ENCODE measurements at regions not wholly inside any gene's neighbourhood (a gene's known extent, or its start where the extent isn't known, plus 50 kb on each side); places are given as distances from the start of the nearest gene placed in this dataset.

DNA sequence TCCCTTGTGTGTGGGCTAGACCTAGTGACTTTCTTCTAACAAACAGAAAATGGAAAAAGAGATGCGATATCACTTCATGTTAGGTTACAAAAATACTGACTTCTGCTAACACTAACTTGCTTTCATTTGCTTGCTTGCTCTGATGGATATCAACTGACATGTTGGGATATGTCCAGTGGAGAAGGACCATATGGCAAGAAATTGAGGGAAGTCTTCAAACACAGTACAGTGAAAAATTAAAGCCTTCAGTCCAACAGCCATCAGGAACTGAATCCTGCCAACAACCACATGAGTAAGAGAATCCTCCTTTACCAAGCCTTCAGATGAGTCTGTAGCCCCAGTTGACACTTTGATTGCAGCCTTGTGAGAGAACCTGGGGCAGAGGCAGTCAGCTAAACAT is 143.9 kb downstream of the MAIP1 start:
- intact Hi-C loops (cut with micrococcal nuclease; ENCODE audit: unreplicated experiment): no loop called here
- TF ChIP-seq POLR2AphosphoS5 (IDR thresholded peaks at IDR 0.05; ENCODE audit: low read depth, low read length) (no peak), TCF7L2 (IDR thresholded peaks at IDR 0.05; ENCODE audit: low read depth, low read length) (no peak), SIN3A (IDR thresholded peaks at IDR 0.05; ENCODE audit: borderline replicate concordance, insufficient read depth, low read depth, low read length) (no peak)
- TF ChIP-seq, protein P1, sequence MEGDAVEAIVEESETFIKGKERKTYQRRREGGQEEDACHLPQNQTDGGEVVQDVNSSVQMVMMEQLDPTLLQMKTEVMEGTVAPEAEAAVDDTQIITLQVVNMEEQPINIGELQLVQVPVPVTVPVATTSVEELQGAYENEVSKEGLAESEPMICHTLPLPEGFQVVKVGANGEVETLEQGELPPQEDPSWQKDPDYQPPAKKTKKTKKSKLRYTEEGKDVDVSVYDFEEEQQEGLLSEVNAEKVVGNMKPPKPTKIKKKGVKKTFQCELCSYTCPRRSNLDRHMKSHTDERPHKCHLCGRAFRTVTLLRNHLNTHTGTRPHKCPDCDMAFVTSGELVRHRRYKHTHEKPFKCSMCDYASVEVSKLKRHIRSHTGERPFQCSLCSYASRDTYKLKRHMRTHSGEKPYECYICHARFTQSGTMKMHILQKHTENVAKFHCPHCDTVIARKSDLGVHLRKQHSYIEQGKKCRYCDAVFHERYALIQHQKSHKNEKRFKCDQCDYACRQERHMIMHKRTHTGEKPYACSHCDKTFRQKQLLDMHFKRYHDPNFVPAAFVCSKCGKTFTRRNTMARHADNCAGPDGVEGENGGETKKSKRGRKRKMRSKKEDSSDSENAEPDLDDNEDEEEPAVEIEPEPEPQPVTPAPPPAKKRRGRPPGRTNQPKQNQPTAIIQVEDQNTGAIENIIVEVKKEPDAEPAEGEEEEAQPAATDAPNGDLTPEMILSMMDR (IDR thresholded peaks at IDR 0.05): no peak
- TF ChIP-seq, protein P2, sequence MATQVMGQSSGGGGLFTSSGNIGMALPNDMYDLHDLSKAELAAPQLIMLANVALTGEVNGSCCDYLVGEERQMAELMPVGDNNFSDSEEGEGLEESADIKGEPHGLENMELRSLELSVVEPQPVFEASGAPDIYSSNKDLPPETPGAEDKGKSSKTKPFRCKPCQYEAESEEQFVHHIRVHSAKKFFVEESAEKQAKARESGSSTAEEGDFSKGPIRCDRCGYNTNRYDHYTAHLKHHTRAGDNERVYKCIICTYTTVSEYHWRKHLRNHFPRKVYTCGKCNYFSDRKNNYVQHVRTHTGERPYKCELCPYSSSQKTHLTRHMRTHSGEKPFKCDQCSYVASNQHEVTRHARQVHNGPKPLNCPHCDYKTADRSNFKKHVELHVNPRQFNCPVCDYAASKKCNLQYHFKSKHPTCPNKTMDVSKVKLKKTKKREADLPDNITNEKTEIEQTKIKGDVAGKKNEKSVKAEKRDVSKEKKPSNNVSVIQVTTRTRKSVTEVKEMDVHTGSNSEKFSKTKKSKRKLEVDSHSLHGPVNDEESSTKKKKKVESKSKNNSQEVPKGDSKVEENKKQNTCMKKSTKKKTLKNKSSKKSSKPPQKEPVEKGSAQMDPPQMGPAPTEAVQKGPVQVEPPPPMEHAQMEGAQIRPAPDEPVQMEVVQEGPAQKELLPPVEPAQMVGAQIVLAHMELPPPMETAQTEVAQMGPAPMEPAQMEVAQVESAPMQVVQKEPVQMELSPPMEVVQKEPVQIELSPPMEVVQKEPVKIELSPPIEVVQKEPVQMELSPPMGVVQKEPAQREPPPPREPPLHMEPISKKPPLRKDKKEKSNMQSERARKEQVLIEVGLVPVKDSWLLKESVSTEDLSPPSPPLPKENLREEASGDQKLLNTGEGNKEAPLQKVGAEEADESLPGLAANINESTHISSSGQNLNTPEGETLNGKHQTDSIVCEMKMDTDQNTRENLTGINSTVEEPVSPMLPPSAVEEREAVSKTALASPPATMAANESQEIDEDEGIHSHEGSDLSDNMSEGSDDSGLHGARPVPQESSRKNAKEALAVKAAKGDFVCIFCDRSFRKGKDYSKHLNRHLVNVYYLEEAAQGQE (IDR thresholded peaks at IDR 0.05; ENCODE audit: insufficient read depth in 1 of 2, low read depth in 2 of 2, low read length in 1 of 2): no peak
- H3K27me3 ChIP-seq (ENCODE audit: control insufficient read depth, insufficient read depth, low read length): no peaks in the 10 kb centered on the region
- ATAC-seq (no peak), DNase-seq (ENCODE audit: low read depth, low spot score) (no peak)
- ChIA-PET CTCF (no interaction called here), POLR2A (no interaction called here)
- no peak overlapping the region for H3K4me3 ChIP-seq (ENCODE audit: low read depth in 2 of 2, low read length in 2 of 2)
- in situ Hi-C loops (cut with HindIII; ENCODE audit: low pct_unique_long_range_greater_than_20kb, low sequenced_read_pairs): no loop called here
- no peaks in the 10 kb centered on the region for H3K9me3 ChIP-seq (ENCODE audit: control insufficient read depth, insufficient read depth, low read depth, low read length)
- no peaks in the 10 kb centered on the region for H3K36me3 ChIP-seq (ENCODE audit: control insufficient read depth, insufficient read depth, low read length)
- no peak overlapping the region for H3K27ac ChIP-seq (ENCODE audit: low read length)
- BruUV-seq (replicated peaks): no TSS peak
- no peaks in the 10 kb centered on the region for H3K4me1 ChIP-seq (ENCODE audit: control insufficient read depth, insufficient read depth, low read length)

GRCh38 chr2:200100027-200100426 is 144.6 kb downstream of the MAIP1 start:
- intact Hi-C loops (cut with micrococcal nuclease; ENCODE audit: unreplicated experiment) (no loop called here), in situ Hi-C loops (cut with HindIII; ENCODE audit: low pct_unique_long_range_greater_than_20kb, low sequenced_read_pairs) (no loop called here)
- H3K27me3 ChIP-seq (ENCODE audit: control insufficient read depth, insufficient read depth, low read length): no peaks in the 10 kb centered on the region
- no peak for TF ChIP-seq SIN3A (IDR thresholded peaks at IDR 0.05; ENCODE audit: borderline replicate concordance, insufficient read depth, low read depth, low read length)
- TF ChIP-seq POLR2AphosphoS5 (IDR thresholded peaks at IDR 0.05; ENCODE audit: low read depth, low read length): no peak
- TF ChIP-seq TCF7L2 (IDR thresholded peaks at IDR 0.05; ENCODE audit: low read depth, low read length): no peak
- TF ChIP-seq, protein P1 (IDR thresholded peaks at IDR 0.05): no peak
- TF ChIP-seq, protein P2 (IDR thresholded peaks at IDR 0.05; ENCODE audit: insufficient read depth in 1 of 2, low read depth in 2 of 2, low read length in 1 of 2): no peak
- DNase-seq (ENCODE audit: low read depth, low spot score) (no peak), ATAC-seq (no peak)
- CTCF ChIA-PET: no interaction called here
- H3K9me3 ChIP-seq (ENCODE audit: control insufficient read depth, insufficient read depth, low read depth, low read length): no peaks in the 10 kb centered on the region
- BruUV-seq (replicated peaks): no TSS peak
- no peak overlapping the region for H3K4me3 ChIP-seq (ENCODE audit: low read depth in 2 of 2, low read length in 2 of 2)
- no peak overlapping the region for H3K27ac ChIP-seq (ENCODE audit: low read length)
- H3K4me1 ChIP-seq (ENCODE audit: control insufficient read depth, insufficient read depth, low read length): no peaks in the 10 kb centered on the region
- H3K36me3 ChIP-seq (ENCODE audit: control insufficient read depth, insufficient read depth, low read length): no peaks in the 10 kb centered on the region
- POLR2A ChIA-PET: no interaction called here
